ENCODE measurements at regions not wholly inside any gene's neighbourhood (a gene's known extent, or its start where the extent isn't known, plus 50 kb on each side); places are given as distances from the start of the nearest gene placed in this dataset.

- no peaks in the 10 kb centered on the region for H3K27me3 ChIP-seq
- H3K4me3 ChIP-seq: no peak overlapping the region
- H3K4me1 ChIP-seq: peaks cover 0 to 54% (median 3%) of the 10 kb centered on the region in 9 donors
- H3K27ac ChIP-seq: peak overlapping the region in 1 of 10 donors; percentile 7
- no peaks in the 10 kb centered on the region for H3K9me3 ChIP-seq
- no peaks in the 10 kb centered on the region for H3K36me3 ChIP-seq
- ATAC-seq: no peak
- intact Hi-C loops (cut with DNase I): loop anchor here in 1 of 10 donors (10.0 kb wide), 1 partner anchor 82 kb away; no protein-coding TSS in a partner anchor
- DNase-seq: no peak
- 73 to 79% methylated on average over 8 of the region's 8 CpGs for WGBS, 2 donors
- TF ChIP-seq CTCF (IDR thresholded peaks at IDR 0.05): no peak
These were observed 226.9 kb upstream of the IRF2BP2 start for GRCh38 chr1:234836776-234837357.

GRCh38 chr1:234836045-234836681, 226.2 kb upstream of the IRF2BP2 start:
- ATAC-seq: peak in 3 of 8 donors; percentile 21 to 30 (median 28)
- Histone ChIP-seq H3K9me3 (no peaks in the 10 kb centered on the region), H3K27me3 (no peaks in the 10 kb centered on the region), H3K4me1 (peaks cover 0 to 47% (median 0%) of the 10 kb centered on the region in 9 donors), H3K27ac (peak overlapping the region in 1 of 10 donors; percentile 7), H3K36me3 (no peaks in the 10 kb centered on the region), H3K4me3 (no peak overlapping the region)
- intact Hi-C loops (cut with DNase I): loop anchor here in 1 of 10 donors (10.0 kb wide), 1 partner anchor 81 kb away; no protein-coding TSS in a partner anchor
- DNase-seq: no peak
- WGBS, 2 donors: 90 to 93% methylated on average over 7 of the region's 7 CpGs
- TF ChIP-seq CTCF (IDR thresholded peaks at IDR 0.05): no peak

GRCh38 chr1:234835239-234835638, 225.3 kb upstream of the IRF2BP2 start:
- Histone ChIP-seq H3K27me3 (no peaks in the 10 kb centered on the region), H3K4me3 (no peak overlapping the region), H3K27ac (no peak overlapping the region), H3K36me3 (no peaks in the 10 kb centered on the region), H3K9me3 (no peaks in the 10 kb centered on the region), H3K4me1 (peaks cover 0 to 39% (median 0%) of the 10 kb centered on the region in 9 donors)
- DNase-seq (no peak), ATAC-seq (no peak)
- TF ChIP-seq CTCF (IDR thresholded peaks at IDR 0.05): no peak
- WGBS, 2 donors: 50 to 51% methylated on average over 2 of the region's 2 CpGs
- intact Hi-C loops (cut with DNase I): loop anchor here in 1 of 10 donors (10.0 kb wide), 1 partner anchor 80 kb away; no protein-coding TSS in a partner anchor

GRCh38 chr1:234833646-234834045, 223.7 kb upstream of the IRF2BP2 start:
- no peak for TF ChIP-seq CTCF (IDR thresholded peaks at IDR 0.05)
- ATAC-seq (no peak), DNase-seq (no peak)
- no peaks in the 10 kb centered on the region for H3K27me3 ChIP-seq
- 93 to 96% methylated on average over 4 of the region's 4 CpGs for WGBS, 2 donors
- no peak overlapping the region for H3K27ac ChIP-seq
- no peak overlapping the region for H3K4me3 ChIP-seq
- intact Hi-C loops (cut with DNase I): loop anchor here in 1 of 10 donors (10.0 kb wide), 1 partner anchor 79 kb away; no protein-coding TSS in a partner anchor
- H3K36me3 ChIP-seq: no peaks in the 10 kb centered on the region
- peaks cover 0 to 25% (median 0%) of the 10 kb centered on the region in 9 donors for H3K4me1 ChIP-seq
- no peaks in the 10 kb centered on the region for H3K9me3 ChIP-seq

All from heart right ventricle (tissue), 16 donors.